H1 (cell line): ENCODE measurements at regions not wholly inside any gene's neighbourhood (a gene's known extent, or its start where the extent isn't known, plus 50 kb on each side); places are given as distances from the start of the nearest gene placed in this dataset.

Experiments used
- CTCF ChIP-seq, 3 experiments: IDR thresholded peaks; 1 replicate in 2 of 3; 2 replicates in 1 of 3; pipeline versions ENCODE4 v1.5.1 to v1.6.1; 2011; ENCODE audit warnings: low read length in 3 of 3, mild to moderate bottlenecking in 3 of 3, inconsistent platforms in 2 of 3, low read depth in 1 of 3, moderate library complexity in 1 of 3; ENCODE audit not compliant: insufficient read depth in 1 of 3; ENCODE audit errors: control extremely low read depth in 1 of 3
- JUN ChIP-seq: IDR thresholded peaks from 2 replicates; pipeline ENCODE4 v1.6.1; 2011; ENCODE audit warnings: low read depth, mild to moderate bottlenecking, improper control_type of control experiment, low read length
- NRF1 ChIP-seq: IDR thresholded peaks from 2 replicates; pipeline ENCODE4 v1.6.1; 2011; ENCODE audit warnings: mild to moderate bottlenecking, low read depth, low read length, improper control_type of control experiment
- POLR2A ChIP-seq, 2 experiments: IDR thresholded peaks; 1 replicate in 1 of 2; 2 replicates in 1 of 2; pipeline ENCODE4 v1.6.1; 2011; ENCODE audit warnings: low read depth in 2 of 2, low read length in 2 of 2, mild to moderate bottlenecking in 2 of 2; ENCODE audit errors: control extremely low read depth in 1 of 2
- TCF12 ChIP-seq: IDR thresholded peaks from 2 replicates; pipeline ENCODE4 v1.6.1; 2011; ENCODE audit warnings: low read depth, mild to moderate bottlenecking, low read length
- TF ChIP-seq, protein P1 (sequence below): fragments of 300-600 bp; sonication (generic); IDR thresholded peaks from 2 replicates; pipeline ENCODE4 v1.7.1; 2012; ENCODE audit warnings: low read length, moderate library complexity, mild to moderate bottlenecking, inconsistent platforms; ENCODE audit not compliant: insufficient replicate concordance

GRCh38 chr2:92072461-92073035, 2798.7 kb upstream of the TEKT4 start (continued):
- TF ChIP-seq, protein P1, sequence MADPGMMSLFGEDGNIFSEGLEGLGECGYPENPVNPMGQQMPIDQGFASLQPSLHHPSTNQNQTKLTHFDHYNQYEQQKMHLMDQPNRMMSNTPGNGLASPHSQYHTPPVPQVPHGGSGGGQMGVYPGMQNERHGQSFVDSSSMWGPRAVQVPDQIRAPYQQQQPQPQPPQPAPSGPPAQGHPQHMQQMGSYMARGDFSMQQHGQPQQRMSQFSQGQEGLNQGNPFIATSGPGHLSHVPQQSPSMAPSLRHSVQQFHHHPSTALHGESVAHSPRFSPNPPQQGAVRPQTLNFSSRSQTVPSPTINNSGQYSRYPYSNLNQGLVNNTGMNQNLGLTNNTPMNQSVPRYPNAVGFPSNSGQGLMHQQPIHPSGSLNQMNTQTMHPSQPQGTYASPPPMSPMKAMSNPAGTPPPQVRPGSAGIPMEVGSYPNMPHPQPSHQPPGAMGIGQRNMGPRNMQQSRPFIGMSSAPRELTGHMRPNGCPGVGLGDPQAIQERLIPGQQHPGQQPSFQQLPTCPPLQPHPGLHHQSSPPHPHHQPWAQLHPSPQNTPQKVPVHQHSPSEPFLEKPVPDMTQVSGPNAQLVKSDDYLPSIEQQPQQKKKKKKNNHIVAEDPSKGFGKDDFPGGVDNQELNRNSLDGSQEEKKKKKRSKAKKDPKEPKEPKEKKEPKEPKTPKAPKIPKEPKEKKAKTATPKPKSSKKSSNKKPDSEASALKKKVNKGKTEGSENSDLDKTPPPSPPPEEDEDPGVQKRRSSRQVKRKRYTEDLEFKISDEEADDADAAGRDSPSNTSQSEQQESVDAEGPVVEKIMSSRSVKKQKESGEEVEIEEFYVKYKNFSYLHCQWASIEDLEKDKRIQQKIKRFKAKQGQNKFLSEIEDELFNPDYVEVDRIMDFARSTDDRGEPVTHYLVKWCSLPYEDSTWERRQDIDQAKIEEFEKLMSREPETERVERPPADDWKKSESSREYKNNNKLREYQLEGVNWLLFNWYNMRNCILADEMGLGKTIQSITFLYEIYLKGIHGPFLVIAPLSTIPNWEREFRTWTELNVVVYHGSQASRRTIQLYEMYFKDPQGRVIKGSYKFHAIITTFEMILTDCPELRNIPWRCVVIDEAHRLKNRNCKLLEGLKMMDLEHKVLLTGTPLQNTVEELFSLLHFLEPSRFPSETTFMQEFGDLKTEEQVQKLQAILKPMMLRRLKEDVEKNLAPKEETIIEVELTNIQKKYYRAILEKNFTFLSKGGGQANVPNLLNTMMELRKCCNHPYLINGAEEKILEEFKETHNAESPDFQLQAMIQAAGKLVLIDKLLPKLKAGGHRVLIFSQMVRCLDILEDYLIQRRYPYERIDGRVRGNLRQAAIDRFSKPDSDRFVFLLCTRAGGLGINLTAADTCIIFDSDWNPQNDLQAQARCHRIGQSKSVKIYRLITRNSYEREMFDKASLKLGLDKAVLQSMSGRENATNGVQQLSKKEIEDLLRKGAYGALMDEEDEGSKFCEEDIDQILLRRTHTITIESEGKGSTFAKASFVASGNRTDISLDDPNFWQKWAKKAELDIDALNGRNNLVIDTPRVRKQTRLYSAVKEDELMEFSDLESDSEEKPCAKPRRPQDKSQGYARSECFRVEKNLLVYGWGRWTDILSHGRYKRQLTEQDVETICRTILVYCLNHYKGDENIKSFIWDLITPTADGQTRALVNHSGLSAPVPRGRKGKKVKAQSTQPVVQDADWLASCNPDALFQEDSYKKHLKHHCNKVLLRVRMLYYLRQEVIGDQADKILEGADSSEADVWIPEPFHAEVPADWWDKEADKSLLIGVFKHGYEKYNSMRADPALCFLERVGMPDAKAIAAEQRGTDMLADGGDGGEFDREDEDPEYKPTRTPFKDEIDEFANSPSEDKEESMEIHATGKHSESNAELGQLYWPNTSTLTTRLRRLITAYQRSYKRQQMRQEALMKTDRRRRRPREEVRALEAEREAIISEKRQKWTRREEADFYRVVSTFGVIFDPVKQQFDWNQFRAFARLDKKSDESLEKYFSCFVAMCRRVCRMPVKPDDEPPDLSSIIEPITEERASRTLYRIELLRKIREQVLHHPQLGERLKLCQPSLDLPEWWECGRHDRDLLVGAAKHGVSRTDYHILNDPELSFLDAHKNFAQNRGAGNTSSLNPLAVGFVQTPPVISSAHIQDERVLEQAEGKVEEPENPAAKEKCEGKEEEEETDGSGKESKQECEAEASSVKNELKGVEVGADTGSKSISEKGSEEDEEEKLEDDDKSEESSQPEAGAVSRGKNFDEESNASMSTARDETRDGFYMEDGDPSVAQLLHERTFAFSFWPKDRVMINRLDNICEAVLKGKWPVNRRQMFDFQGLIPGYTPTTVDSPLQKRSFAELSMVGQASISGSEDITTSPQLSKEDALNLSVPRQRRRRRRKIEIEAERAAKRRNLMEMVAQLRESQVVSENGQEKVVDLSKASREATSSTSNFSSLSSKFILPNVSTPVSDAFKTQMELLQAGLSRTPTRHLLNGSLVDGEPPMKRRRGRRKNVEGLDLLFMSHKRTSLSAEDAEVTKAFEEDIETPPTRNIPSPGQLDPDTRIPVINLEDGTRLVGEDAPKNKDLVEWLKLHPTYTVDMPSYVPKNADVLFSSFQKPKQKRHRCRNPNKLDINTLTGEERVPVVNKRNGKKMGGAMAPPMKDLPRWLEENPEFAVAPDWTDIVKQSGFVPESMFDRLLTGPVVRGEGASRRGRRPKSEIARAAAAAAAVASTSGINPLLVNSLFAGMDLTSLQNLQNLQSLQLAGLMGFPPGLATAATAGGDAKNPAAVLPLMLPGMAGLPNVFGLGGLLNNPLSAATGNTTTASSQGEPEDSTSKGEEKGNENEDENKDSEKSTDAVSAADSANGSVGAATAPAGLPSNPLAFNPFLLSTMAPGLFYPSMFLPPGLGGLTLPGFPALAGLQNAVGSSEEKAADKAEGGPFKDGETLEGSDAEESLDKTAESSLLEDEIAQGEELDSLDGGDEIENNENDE = no peak
- TF ChIP-seq CTCF (IDR thresholded peaks at IDR 0.05; ENCODE audit: control extremely low read depth in 1 of 3, insufficient read depth in 1 of 3, low read depth in 1 of 3, low read length in 3 of 3) = no peak
- TF ChIP-seq NRF1 = no peak
- TF ChIP-seq POLR2A (IDR thresholded peaks at IDR 0.05; ENCODE audit: control extremely low read depth in 1 of 2, low read depth in 2 of 2, low read length in 2 of 2) = no peak
- no peak for TF ChIP-seq TCF12
- no peak for TF ChIP-seq JUN
